Subcutaneous abdominal adipose tissue (tissue), 5 donors: ENCODE measurements at regions not wholly inside any gene's neighbourhood (a gene's known extent, or its start where the extent isn't known, plus 50 kb on each side); places are given as distances from the start of the nearest gene placed in this dataset.

Experiments used
- H3K27ac ChIP-seq: one replicate; pipeline ENCODE4 v1.7.0; 2013; ENCODE audit warnings: low read depth, mild to moderate bottlenecking, inconsistent platforms, low read length, moderate library complexity
- H3K27me3 ChIP-seq, 5 donors: one replicate each; pipeline ENCODE4 v1.7.0; 2013; ENCODE audit warnings: low read length in 5 of 5, inconsistent platforms in 1 of 5; ENCODE audit not compliant: control insufficient read depth in 5 of 5, insufficient read depth in 4 of 5
- H3K36me3 ChIP-seq, 5 donors: one replicate each; pipeline ENCODE4 v1.7.0; 2013; ENCODE audit warnings: low read length in 5 of 5; ENCODE audit not compliant: control insufficient read depth in 5 of 5, insufficient read depth in 5 of 5
- H3K4me1 ChIP-seq, 5 donors: one replicate each; pipeline ENCODE4 v1.7.0; 2013; ENCODE audit warnings: low read length in 5 of 5, mild to moderate bottlenecking in 3 of 5, moderate library complexity in 1 of 5; ENCODE audit not compliant: control insufficient read depth in 5 of 5, insufficient read depth in 5 of 5
- H3K4me3 ChIP-seq, 5 donors: one replicate each; pipeline ENCODE4 v1.7.0; 2013; ENCODE audit warnings: low read length in 5 of 5, low read depth in 1 of 5
- H3K9ac ChIP-seq, 5 donors: one replicate each; pipeline ENCODE4 v1.7.0; 2013; ENCODE audit warnings: low read length in 5 of 5, mild to moderate bottlenecking in 4 of 5, moderate library complexity in 3 of 5
- H3K9me3 ChIP-seq, 5 donors: one replicate each; pipeline ENCODE4 v1.7.0; 2013; ENCODE audit warnings: low read length in 5 of 5; ENCODE audit not compliant: control insufficient read depth in 5 of 5
- donor health status: healthy.
- donor health status: healthy.
- donor health status: healthy.
- donor health status: healthy.
- donor health status: healthy.

DNA sequence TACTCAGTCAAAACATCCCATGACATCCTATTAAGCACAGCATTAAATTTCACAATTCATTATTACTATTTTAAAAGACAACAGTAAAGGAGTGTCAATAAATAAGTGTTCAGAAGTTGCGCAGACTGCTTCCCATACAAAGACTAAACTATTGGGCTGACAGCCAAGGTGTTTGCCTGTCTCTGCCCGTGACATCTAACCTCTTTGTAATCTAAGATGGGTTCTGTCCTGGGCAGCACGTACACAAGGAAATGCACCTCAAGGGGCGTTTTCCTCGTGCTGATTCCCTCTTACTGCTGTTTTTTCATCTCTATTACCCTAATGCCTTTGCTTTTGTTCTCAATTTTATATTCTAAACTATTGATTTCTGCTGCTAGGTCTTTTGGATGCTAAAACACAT lies 216.3 kb downstream of the NHLRC3 start:
- Histone ChIP-seq H3K27me3 (no peaks in the 10 kb centered on the region), H3K4me3 (no peak overlapping the region), H3K4me1 (peaks cover 0 to 24% (median 15%) of the 10 kb centered on the region in 5 donors), H3K9me3 (no peaks in the 10 kb centered on the region), H3K27ac (no peak overlapping the region), H3K9ac (no peak overlapping the region), H3K36me3 (no peaks in the 10 kb centered on the region)

- H3K36me3 ChIP-seq: no peaks in the 10 kb centered on the region
- peaks cover 0 to 25% (median 16%) of the 10 kb centered on the region in 5 donors for H3K4me1 ChIP-seq
- H3K9ac ChIP-seq: no peak overlapping the region
- no peak overlapping the region for H3K27ac ChIP-seq
- no peaks in the 10 kb centered on the region for H3K27me3 ChIP-seq
- no peak overlapping the region for H3K4me3 ChIP-seq
- H3K9me3 ChIP-seq: no peaks in the 10 kb centered on the region
These were observed 219.4 kb downstream of the NHLRC3 start for GRCh38 chr13:39257642-39258041.

DNA sequence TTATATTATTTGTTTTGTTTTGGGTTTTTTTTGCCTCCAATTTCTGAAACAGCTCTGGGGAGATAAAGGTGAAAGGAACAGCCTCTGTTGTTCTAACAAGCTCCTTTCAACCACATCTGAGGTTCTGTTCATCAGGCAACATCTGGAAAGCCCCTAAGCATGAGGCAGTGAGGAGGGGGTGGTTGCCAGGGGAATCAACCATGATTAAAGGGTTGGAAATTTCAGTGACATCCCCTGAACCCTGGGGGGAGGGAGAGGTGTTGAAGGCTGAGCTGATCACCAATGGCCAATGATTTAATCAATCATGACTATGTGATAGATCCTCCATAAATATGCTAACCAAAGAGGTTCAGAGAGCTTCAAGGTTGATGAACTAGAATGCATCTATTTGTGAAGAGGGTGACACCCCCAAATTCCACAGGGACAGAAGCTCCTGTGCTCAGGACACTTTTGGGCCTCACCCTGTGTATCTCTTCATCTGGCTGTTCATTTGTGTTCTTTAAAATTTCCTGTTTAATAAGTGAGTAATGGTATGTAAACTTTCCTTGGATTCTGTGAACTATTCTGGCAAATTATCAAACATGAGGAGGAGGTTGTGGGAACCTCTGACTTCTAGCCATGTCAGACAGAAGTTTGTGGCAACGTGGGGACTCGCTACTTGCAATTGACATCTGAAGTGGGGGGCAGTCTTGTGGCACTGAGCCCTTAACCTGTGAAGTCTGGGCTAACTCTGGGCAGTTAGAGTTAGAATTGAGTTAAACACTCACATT lies 221.3 kb downstream of the NHLRC3 start:
- Histone ChIP-seq H3K27ac (no peak overlapping the region), H3K36me3 (no peaks in the 10 kb centered on the region), H3K9me3 (no peaks in the 10 kb centered on the region), H3K4me1 (peaks cover 6 to 35% (median 27%) of the 10 kb centered on the region in 5 donors), H3K4me3 (no peak overlapping the region), H3K27me3 (no peaks in the 10 kb centered on the region), H3K9ac (no peak overlapping the region)

- Histone ChIP-seq H3K36me3 (no peaks in the 10 kb centered on the region), H3K4me1 (peaks cover 6 to 14% (median 12%) of the 10 kb centered on the region in 5 donors), H3K27ac (no peak overlapping the region), H3K4me3 (no peak overlapping the region), H3K9me3 (peaks cover 0 to 6% (median 0%) of the 10 kb centered on the region in 5 donors), H3K27me3 (no peaks in the 10 kb centered on the region), H3K9ac (peak overlapping the region in 1 of 5 donors; percentile 29)
These were observed 224.8 kb downstream of the NHLRC3 start for GRCh38 chr13:39263033-39263432.

DNA sequence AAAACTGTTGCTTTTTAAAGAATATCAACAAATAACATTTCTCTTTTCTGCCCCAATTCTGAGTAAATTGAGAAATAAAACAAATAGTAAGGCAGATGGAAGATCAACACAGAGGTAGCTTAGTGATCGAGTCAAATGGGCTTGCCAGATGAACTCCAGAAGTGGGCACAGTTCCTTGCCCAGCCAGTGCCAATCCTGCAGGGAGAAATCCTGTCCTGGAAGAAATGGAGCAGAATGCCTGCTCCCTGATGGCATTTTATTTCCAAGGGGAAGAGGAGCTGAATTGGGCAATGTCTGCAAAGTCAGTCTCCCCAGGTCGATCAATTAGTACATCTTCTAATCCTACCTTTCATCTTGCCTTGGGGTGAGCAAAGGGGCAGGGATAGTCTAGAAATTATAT lies 225.3 kb downstream of the NHLRC3 start:
- Histone ChIP-seq H3K9ac (no peak overlapping the region), H3K4me1 (peaks cover 6 to 14% (median 12%) of the 10 kb centered on the region in 5 donors), H3K36me3 (no peaks in the 10 kb centered on the region), H3K4me3 (peak overlapping the region in 1 of 5 donors; percentile 33), H3K27me3 (no peaks in the 10 kb centered on the region), H3K27ac (no peak overlapping the region), H3K9me3 (peaks cover 0 to 6% (median 0%) of the 10 kb centered on the region in 5 donors)

GRCh38 chr13:39266426-39266825 lies 228.2 kb downstream of the NHLRC3 start:
- no peak overlapping the region for H3K4me3 ChIP-seq

DNA sequence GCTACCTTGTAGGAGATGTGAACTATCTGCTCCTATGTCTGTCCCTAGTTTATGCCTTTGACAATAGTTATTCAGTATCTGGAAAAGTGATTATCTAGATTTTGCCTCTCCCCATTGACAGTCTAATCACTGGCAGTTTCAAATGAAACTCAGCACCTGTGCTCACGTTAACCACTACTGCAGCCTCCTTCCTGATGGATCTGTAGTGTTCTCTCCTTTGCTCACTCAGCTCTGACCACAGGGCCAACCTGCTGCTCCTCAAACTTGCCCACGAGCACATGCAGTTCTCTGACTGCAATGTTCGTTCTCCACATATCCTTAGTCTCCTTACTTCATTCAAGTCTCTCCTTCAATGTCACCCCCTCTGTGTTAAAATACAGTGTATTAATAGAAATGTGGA lies 230.1 kb downstream of the NHLRC3 start:
- H3K9me3 ChIP-seq: peaks cover 0 to 6% (median 0%) of the 10 kb centered on the region in 5 donors
- no peaks in the 10 kb centered on the region for H3K27me3 ChIP-seq
- no peak overlapping the region for H3K9ac ChIP-seq
- H3K4me1 ChIP-seq: peaks cover 0 to 6% (median 5%) of the 10 kb centered on the region in 5 donors
- H3K4me3 ChIP-seq: no peak overlapping the region
- H3K27ac ChIP-seq: no peak overlapping the region
- no peaks in the 10 kb centered on the region for H3K36me3 ChIP-seq

More at GRCh38 chr13:39266426-39266825, 228.2 kb downstream of the NHLRC3 start:
- Histone ChIP-seq H3K9ac (no peak overlapping the region), H3K27me3 (no peaks in the 10 kb centered on the region), H3K9me3 (peaks cover 0 to 6% (median 0%) of the 10 kb centered on the region in 5 donors), H3K36me3 (no peaks in the 10 kb centered on the region), H3K4me1 (peaks cover 6 to 14% (median 12%) of the 10 kb centered on the region in 5 donors), H3K27ac (no peak overlapping the region)

- H3K36me3 ChIP-seq: no peaks in the 10 kb centered on the region
These were observed 230.7 kb downstream of the NHLRC3 start for GRCh38 chr13:39269004-39269403.

DNA sequence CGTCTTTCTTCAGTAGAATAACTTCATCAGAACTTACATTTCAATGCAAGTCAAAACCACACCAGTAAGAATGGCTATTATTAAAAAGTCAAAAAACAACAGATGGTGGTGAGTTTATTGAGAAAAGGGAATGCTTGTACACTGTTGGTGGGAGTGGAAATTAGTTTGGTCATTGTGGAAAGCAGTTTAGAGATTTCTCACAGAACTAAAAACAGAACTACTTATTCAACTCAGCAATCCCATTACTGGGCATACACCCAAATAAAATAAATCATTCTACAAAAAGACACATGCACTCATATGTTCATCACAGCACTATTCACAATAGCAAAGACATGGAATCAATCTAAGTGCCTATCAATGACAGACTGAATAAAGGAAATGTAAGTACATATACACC lies 231.2 kb downstream of the NHLRC3 start:
- Histone ChIP-seq H3K36me3 (no peaks in the 10 kb centered on the region), H3K4me3 (no peak overlapping the region), H3K9ac (no peak overlapping the region), H3K27ac (no peak overlapping the region), H3K4me1 (peaks cover 0 to 7% (median 4%) of the 10 kb centered on the region in 5 donors), H3K27me3 (no peaks in the 10 kb centered on the region), H3K9me3 (peaks cover 0 to 6% (median 0%) of the 10 kb centered on the region in 5 donors)

More at GRCh38 chr13:39269004-39269403, 230.7 kb downstream of the NHLRC3 start:
- no peak overlapping the region for H3K27ac ChIP-seq
- peaks cover 0 to 3% (median under 1%) of the 10 kb centered on the region in 5 donors for H3K4me1 ChIP-seq
- no peak overlapping the region for H3K9ac ChIP-seq
- H3K27me3 ChIP-seq: no peaks in the 10 kb centered on the region
- H3K9me3 ChIP-seq: peaks cover 0 to 6% (median 0%) of the 10 kb centered on the region in 5 donors
- no peak overlapping the region for H3K4me3 ChIP-seq

DNA sequence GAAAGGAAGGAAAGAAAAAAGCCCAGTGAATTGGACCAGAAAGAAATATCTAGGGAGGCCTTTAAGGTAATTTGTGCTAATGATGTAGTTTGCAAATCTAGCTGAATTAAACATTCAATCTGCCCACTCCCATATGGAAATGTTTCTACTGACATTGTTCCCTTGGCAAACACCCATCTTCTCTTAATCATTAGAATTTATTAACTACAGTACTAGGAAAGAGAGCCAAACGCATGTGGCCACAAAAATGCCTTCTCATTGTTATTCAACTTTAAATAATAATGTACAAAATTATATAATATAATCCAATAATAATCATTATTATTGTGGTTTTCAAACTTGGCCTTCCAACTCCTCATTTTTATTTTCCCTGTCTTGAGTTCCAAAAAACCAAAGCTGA lies 234.7 kb downstream of the NHLRC3 start:
- Histone ChIP-seq H3K9ac (no peak overlapping the region), H3K36me3 (no peaks in the 10 kb centered on the region), H3K27ac (no peak overlapping the region), H3K4me1 (peaks cover 0 to 22% (median 13%) of the 10 kb centered on the region in 5 donors), H3K9me3 (no peaks in the 10 kb centered on the region), H3K4me3 (no peak overlapping the region), H3K27me3 (no peaks in the 10 kb centered on the region)
